NCI-H187 (cell line): ENCODE measurements at regions not wholly inside any gene's neighbourhood (a gene's known extent, or its start where the extent isn't known, plus 50 kb on each side); places are given as distances from the start of the nearest gene placed in this dataset.

ENCODE experiments used
- DNase-seq, 2 experiments: peaks; one replicate each; lab custom pipeline; 2025; lab: John Stamatoyannopoulos, UW

GRCh38 chr3:187954873-187955586 is 198.9 kb upstream of the LPP start:
- DNase-seq = no peak

GRCh38 chr3:187955587-187955952 is 198.4 kb upstream of the LPP start:
- no peak for DNase-seq

- no peak for DNase-seq
These were observed 196.8 kb upstream of the LPP start for GRCh38 chr3:187957165-187957581.

GRCh38 chr3:187957582-187957981 is 196.4 kb upstream of the LPP start:
- no peak for DNase-seq

- no peak for DNase-seq
These were observed 195.4 kb upstream of the LPP start for GRCh38 chr3:187958432-187959003.

- DNase-seq = no peak
These were observed 193.1 kb upstream of the LPP start for GRCh38 chr3:187960820-187961219.

GRCh38 chr3:187961366-187961765 is 192.6 kb upstream of the LPP start:
- DNase-seq = no peak

GRCh38 chr3:187963003-187963676 is 190.8 kb upstream of the LPP start:
- DNase-seq = no peak

- DNase-seq = no peak
These were observed 190.1 kb upstream of the LPP start for GRCh38 chr3:187963677-187964385.

GRCh38 chr3:187964760-187965159 is 189.2 kb upstream of the LPP start:
- DNase-seq = no peak

GRCh38 chr3:187966096-187966495 is 187.9 kb upstream of the LPP start:
- DNase-seq = no peak

GRCh38 chr3:187966636-187967406 is 187.1 kb upstream of the LPP start:
- DNase-seq = no peak

- DNase-seq = no peak
These were observed 186.0 kb upstream of the LPP start for GRCh38 chr3:187967993-187968392.

- no peak for DNase-seq
These were observed 184.9 kb upstream of the LPP start for GRCh38 chr3:187968883-187969580.

GRCh38 chr3:187969581-187969950 is 184.4 kb upstream of the LPP start:
- DNase-seq = no peak

GRCh38 chr3:187970106-187970505 is 183.9 kb upstream of the LPP start:
- no peak for DNase-seq

GRCh38 chr3:187971629-187972028 is 182.3 kb upstream of the LPP start:
- no peak for DNase-seq

- DNase-seq = no peak
These were observed 181.5 kb upstream of the LPP start for GRCh38 chr3:187972454-187972853.

GRCh38 chr3:187973977-187974870 is 179.7 kb upstream of the LPP start:
- no peak for DNase-seq

GRCh38 chr3:187974871-187975271 is 179.1 kb upstream of the LPP start:
- no peak for DNase-seq
